Fibroblast of pulmonary artery (primary cell): ENCODE measurements at regions not wholly inside any gene's neighbourhood (a gene's known extent, or its start where the extent isn't known, plus 50 kb on each side); places are given as distances from the start of the nearest gene placed in this dataset.

ENCODE experiments used
- DNase-seq: peaks from one replicate; pipeline ENCODE4 v3.0.0-alpha.2; 2010; ENCODE audit warnings: low read depth
- H3K4me3 ChIP-seq: replicated peaks from 2 replicates; pipeline ENCODE4 v1.5.1; 2011; ENCODE audit warnings: low read depth, mild to moderate bottlenecking, control low read depth, low read length, moderate library complexity
- CTCF ChIP-seq: IDR thresholded peaks from 2 replicates; pipeline ENCODE4 v1.5.1; 2011; ENCODE audit warnings: mild to moderate bottlenecking, control low read depth, low read length, inconsistent platforms; ENCODE audit errors: missing control alignments

GRCh38 chr16:77581706-77582105, 140.6 kb upstream of the NUDT7 start:
- DNase-seq: no peak

GRCh38 chr16:77584205-77584859, 138.0 kb upstream of the NUDT7 start:
- peak; percentile 87 for DNase-seq
- TF ChIP-seq CTCF: peak; percentile 90
- H3K4me3 ChIP-seq: no peak overlapping the region

More at GRCh38 chr16:77581706-77582105, 140.6 kb upstream of the NUDT7 start:
- TF ChIP-seq CTCF: no peak
- no peak overlapping the region for H3K4me3 ChIP-seq

GRCh38 chr16:77585379-77586251, 136.7 kb upstream of the NUDT7 start:
- no peak overlapping the region for H3K4me3 ChIP-seq
- no peak for TF ChIP-seq CTCF
- DNase-seq: peak; percentile 77

GRCh38 chr16:77588389-77588788, 133.9 kb upstream of the NUDT7 start:
- TF ChIP-seq CTCF: no peak
- DNase-seq: no peak
- H3K4me3 ChIP-seq: no peak overlapping the region

GRCh38 chr16:77589071-77589765, 133.1 kb upstream of the NUDT7 start:
- DNase-seq: no peak
- TF ChIP-seq CTCF: no peak
- no peak overlapping the region for H3K4me3 ChIP-seq

- no peak overlapping the region for H3K4me3 ChIP-seq
- no peak for DNase-seq
- no peak for TF ChIP-seq CTCF
Measured at GRCh38 chr16:77590707-77591106, 131.6 kb upstream of the NUDT7 start.
